HG02870 (cell line): ENCODE measurements at regions not wholly inside any gene's neighbourhood (a gene's known extent, or its start where the extent isn't known, plus 50 kb on each side); places are given as distances from the start of the nearest gene placed in this dataset.

Experiments used
- ATAC-seq: cut with Tn5 transposase; IDR thresholded peaks from one replicate; pipeline ENCODE4 v1.9.1; 2021; ENCODE audit warnings: mild to moderate bottlenecking, moderate library complexity; ENCODE audit not compliant: unreplicated experiment

DNA sequence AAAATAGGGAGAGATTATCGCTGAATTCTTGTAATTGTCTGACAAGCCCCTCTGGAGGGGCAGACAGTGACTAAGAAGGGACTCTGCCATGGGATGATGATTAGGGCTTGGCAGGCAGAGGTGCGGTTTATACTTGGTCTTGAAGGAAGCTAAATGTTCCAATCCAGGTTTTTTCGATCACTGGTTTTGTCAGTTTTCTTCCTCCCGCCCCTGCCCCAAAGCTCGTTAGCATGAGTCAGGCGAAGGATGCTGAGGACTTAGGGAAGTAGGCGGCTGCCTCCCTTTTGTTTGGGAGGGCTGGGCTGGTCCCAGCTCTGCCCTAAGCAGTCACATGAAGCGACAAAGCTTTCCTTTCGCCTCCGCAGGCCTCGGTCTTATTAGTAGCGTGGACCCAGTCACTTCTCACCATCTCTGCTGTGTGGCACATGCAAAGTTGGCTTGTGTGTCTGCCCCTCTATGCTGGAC is 314.2 kb downstream of the CDC5L start:
- no peak for ATAC-seq

DNA sequence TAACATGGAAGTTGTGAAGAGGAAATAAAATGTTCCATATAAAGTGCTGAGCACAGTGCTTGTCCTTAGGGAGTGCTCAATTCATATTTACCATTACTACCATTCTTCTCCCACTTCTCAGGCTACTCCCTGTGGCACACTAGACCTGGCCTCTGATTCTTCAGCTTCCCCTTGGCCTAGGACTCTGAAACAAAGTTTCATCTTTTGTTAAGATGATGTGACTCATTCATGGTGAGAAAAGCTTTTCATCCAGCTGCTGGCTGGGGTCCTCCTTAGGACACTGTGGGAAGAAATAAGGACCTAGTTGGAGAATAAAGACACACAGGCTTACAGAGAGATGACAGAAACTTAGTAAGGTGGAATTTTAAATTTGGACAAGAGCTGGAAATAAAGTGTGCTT is 314.8 kb downstream of the CDC5L start:
- ATAC-seq, result no peak

GRCh38 chr6:44704240-44705150 is 317.0 kb downstream of the CDC5L start:
- no peak for ATAC-seq

DNA sequence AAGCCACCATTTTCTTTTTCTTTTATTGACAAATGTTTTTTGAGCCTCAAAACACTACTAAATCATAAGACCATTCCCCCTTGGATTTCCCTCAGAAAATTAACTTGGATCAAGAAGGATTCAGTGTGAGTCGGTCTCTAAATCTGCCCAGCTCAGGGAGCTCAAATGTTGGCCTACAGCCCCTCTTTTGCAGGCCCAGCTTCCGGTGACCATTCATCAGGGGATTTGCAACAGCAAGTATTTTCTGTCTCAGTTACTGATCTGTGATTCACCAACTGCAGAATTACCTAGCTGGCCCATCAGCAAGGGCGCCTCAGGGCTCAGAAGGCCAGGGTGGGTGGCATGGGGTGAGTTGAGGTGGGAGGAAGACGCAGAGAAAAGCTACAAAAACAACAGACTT is 318.1 kb downstream of the CDC5L start:
- ATAC-seq, result no peak

DNA sequence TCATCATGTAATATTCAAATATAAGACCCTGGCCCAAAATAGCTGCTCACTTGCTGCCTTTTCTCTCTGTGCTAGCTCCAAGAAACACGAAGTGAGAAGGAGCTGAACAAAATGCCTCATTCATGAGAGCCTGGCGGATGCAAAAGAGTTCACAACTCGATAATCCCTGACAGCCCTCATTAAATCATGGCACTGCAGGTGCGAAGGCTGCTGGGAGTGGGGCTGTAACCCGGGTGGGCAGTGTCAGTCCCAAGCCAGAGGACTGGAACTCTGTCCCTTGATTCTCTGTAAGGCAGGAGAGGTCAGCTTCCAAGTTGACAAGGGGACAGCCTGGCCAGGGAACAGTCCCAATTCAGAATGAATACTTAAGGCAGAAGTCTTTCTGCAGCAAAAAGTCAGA is 318.5 kb downstream of the CDC5L start:
- no peak for ATAC-seq

GRCh38 chr6:44708208-44708607 is 320.7 kb downstream of the CDC5L start:
- no peak for ATAC-seq

DNA sequence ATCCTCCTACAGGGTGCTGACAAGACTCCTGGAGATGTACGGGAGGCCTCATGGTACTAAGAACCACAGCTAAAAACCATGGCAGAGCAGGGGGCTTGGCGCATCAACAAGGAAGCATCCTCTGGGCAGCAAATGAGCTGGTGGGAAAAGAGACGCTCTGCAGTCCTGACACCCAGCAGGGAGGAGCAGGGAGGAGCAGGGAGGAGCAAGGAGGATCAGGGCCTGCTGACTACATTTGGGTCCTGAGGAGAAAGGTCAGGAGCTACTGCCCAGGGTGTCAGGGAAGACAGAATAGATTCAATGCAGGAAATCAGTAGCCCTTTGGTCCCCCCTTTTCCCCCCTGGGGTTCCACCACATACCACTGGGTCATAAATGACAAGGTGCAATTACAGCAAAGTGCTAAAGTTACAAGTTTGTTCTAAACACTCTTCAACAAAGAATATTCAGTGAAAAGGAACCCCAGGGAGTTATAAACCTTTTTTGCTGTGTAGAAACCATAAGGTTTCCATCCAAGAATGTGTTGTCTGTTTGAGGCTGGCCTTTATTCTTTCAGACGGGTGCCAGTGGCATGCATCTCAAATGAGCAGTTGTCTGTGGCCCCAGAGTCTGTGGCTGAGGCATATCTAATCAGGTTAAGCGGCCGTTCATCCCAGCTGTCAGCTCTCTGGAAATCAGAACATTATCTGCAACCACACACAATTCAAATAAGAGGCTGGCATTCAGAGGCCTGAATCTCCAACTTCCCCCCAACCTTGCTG is 325.0 kb downstream of the CDC5L start:
- ATAC-seq, result no peak

DNA sequence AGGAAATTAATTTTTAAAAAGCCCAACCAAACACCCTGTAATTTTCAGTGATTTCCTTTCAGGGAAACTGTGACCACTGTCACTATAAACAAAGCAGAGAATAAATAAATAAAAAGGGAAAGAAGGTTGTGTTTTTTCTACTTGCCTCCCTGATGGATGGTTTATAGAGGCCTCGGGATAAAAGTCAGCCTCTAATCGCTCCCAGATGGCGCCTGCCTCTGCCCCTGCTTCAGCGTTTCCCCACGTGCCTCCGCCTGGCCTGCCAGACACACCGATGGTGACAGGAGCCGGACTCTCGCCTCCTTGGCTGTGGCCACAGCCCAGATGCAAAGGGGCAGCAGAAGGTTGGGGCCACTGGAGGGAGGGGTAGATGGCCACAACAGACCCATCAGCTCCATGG is 327.7 kb downstream of the CDC5L start:
- ATAC-seq, result no peak

GRCh38 chr6:44715925-44716324 is 328.4 kb downstream of the CDC5L start:
- ATAC-seq, result no peak

GRCh38 chr6:44717431-44717830 is 329.9 kb downstream of the CDC5L start:
- ATAC-seq, result no peak

DNA sequence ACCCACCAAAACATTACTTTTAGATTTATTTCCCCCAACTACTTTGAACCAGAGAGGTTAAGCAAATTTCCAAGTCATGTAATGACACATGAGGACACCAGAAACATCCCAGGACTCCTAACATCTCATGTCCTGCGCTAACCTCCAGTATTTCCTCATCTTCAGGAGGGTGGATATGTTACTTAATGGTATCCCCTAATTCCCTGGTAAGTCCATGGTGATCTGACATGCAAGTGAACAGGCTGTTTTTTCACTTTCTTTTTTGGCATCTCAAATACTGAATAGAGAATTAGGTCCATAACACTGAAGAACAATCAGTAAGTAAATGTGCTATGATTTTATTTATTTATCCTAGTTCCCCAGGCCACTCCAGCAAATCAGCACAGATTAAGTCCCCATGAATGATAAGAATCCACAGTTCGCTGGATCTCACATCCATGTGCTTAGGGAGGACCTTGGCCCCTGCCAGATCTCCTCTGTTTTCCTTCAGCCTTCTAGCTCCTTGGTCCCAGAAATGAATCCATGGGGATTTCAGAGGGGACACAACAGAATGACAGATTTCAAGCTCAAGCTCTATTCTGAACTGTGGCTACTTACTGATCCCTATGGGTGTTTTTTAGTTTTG is 334.6 kb downstream of the CDC5L start:
- ATAC-seq, result no peak

- ATAC-seq, result no peak
These were observed 335.2 kb downstream of the CDC5L start for GRCh38 chr6:44722736-44723135.

- ATAC-seq, result no peak
These were observed 336.1 kb downstream of the CDC5L start for GRCh38 chr6:44723439-44724197.

DNA sequence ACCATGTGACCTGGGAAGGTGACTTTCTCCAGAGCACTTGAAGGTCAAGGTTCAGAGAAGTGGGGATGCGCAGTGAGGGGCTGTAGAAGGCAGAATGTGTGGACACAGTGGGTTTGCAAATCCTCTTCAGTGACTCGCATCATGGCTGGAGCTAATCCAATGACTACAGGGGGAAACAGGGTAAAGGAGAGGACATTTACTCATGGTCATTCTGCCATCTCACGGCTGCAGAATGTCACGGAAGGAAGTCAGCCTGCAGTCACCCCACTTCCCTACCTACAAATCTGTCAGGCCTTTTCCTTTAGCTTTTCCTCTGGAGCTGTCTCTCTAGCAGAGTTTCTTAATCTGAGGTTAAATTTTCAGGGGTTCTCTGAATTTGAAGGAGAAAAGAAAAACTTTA is 337.6 kb downstream of the CDC5L start:
- ATAC-seq, result no peak

DNA sequence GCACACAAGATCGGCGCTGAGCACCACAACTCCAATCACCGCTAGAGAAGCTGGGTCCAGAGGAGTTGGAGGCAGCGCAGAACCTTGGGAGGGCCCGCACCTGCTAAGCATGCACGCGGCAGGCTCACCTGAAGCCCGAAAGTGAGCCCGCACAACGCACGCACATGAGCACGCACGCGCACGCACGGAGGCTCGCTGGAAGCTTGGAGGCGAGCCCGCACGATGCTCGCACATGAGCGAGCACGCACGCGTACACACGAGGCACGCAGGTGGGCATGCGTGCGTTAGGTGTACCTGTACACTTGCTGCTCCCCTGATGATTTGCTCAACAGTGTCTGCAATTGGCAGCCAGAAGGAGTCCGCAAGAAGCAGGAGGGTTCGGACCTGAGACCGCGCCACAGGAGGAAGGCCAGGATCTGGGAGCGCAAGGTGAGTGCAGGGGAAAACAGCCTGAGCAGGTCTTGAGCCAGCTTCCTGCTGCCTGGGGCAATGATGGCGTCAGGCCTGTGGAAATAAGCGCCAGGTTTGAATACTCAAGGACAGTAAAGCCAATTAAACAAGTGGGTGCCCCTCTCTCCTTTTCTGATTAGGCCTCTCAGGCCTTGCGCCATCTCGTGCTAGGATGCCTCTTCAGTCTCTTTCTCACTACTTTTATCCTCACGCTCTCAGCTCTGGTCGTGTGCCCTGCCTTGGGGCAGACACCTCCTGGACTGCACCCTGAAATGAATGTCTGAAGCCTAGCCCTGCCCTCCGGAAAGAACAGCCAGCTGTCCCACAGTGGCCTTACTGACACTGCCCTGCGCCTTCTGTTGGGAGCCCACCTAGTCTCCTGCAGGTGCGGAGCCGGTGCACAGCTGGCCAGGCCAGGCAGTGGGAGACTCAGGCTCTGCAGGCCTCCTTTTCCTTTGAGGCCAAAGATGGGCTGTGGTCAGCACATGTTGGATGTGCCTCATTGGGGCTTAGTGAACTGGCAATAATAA is 340.4 kb downstream of the CDC5L start:
- ATAC-seq, result no peak

DNA sequence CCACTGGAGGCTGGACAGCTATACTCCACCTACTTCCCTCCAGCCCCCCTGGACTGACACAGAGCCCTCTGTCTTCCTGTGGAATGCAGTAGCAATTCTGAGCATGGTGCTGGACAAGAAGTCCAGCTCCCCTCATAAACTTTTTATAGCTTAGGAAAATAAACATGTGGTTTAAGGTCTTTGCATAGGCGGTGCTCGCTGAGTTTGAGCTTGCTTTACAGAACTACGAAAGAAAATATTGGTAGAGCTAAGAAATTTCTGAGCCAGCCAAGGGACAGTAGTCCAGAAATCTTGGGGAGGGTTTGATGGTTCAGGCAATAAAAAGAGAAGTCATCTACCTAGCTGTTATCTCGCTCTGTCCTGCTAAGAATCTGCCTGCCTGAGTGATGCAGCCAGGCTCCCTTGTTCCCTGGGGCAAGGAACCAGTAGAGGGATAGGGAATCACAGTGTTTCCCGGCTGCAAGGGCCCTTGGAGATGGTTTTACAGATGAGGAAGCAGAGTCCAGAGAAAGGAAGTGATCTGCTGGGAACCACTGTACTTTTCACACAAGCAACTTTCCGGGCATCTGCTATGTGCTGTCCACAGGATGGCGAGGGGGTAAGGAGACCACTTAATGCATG is 343.4 kb downstream of the CDC5L start:
- no peak for ATAC-seq

GRCh38 chr6:44731485-44732095 is 344.1 kb downstream of the CDC5L start:
- no peak for ATAC-seq

DNA sequence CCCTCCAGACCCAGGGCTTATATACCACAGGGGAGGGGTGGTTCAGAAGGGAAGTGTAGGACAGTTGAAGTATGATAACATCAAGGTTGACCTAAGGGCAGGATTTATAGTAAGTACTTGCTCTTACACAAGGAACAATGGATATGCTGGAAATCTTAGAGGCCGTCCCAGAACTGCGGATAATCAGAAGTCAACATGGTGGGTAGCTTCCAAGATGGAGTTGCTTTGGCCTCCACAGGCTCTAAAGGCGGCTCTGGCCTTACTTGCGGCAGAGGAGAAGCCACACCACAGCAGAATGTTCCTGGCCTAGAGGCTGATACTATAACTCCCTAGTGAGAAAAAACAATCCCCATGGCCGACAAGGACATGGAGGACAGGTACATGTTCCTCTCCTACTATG is 344.7 kb downstream of the CDC5L start:
- ATAC-seq, result no peak

GRCh38 chr6:44733126-44733525 is 345.6 kb downstream of the CDC5L start:
- no peak for ATAC-seq
